ENCODE measurements at regions not wholly inside any gene's neighbourhood (a gene's known extent, or its start where the extent isn't known, plus 50 kb on each side); places are given as distances from the start of the nearest gene placed in this dataset.

DNA sequence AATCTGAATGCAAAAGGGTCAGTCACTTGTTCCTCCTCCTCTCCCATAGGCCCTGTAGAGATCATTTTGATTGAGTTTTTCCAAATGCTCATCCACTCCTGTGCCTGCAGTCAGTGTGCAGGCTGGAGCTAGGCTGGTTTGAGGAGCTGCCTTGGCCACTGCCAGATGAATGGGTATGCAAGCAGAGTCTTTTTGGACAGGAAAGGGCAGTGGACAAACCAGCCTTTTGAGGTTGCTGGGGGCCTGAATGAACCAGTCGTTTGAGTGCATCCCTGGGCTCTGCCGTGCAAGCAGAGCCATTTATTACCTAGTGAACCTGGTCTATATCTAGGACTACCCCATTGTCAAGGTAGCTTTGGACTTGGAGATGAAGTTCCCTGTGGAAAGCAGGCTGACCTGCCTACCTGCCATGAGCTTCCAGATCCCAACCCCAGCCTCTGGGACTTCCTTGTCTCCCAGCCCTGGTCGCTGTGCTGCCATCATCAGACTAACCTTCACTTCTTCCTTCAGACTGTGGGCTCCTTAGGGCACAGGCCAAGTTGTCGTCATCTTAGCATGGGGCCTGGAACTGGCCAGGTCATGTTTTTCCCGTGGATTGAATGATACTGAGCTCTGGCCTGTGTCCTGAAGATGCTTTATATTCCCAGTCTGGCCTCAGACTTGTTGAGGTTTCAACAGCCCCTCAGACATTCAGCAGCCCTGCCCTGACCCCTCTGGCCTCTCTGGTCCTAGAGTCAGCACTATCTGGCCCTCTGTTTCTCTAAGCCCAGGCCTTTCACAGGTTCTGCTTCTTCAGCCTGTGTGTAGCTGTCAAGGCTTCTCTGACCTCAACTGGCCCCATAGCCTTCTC lies 55.5 kb upstream of the PRR23C start:
- Histone ChIP-seq H3K4ac (ENCODE audit: low read depth, low read length) (no peak overlapping the region), H4K91ac (ENCODE audit: insufficient read depth, low read depth, low read length) (no peak overlapping the region), H4K20me1 (ENCODE audit: insufficient read depth, low read length) (no peaks in the 10 kb centered on the region), H3K27me3 (ENCODE audit: control insufficient read depth, insufficient read depth, low read length) (peaks cover 11% of the 10 kb centered on the region), H2BK20ac (ENCODE audit: low read depth, low read length) (no peak overlapping the region), H3K36me3 (ENCODE audit: control insufficient read depth, insufficient read depth, low read length) (no peaks in the 10 kb centered on the region), H2BK15ac (ENCODE audit: low read depth, low read length) (no peak overlapping the region), H4K8ac (ENCODE audit: low read depth in 2 of 2, low read length in 2 of 2) (no peak overlapping the region), H2BK5ac (ENCODE audit: low read depth, low read length, poor library complexity, severe bottlenecking) (no peak overlapping the region), H3K14ac (replicated peaks; ENCODE audit: low read depth, low read length) (no peak overlapping the region), H4K5ac (ENCODE audit: low read depth, low read length) (no peak overlapping the region), H3K9me1 (ENCODE audit: insufficient read depth, low read length) (no peaks in the 10 kb centered on the region), H3K4me3 (ENCODE audit: insufficient read depth, low read depth, low read length) (no peak overlapping the region), H2AK5ac (ENCODE audit: low read depth, low read length) (no peak overlapping the region), H3K9me3 (ENCODE audit: control insufficient read depth, insufficient read depth, low read length) (no peaks in the 10 kb centered on the region), H3K4me1 (ENCODE audit: control insufficient read depth, insufficient read depth, low read length) (no peaks in the 10 kb centered on the region), H3K18ac (ENCODE audit: low read depth, low read length) (no peak overlapping the region), H2AK9ac (replicated peaks; ENCODE audit: low read depth, low read length, poor library complexity) (no peak overlapping the region), H3K79me1 (ENCODE audit: low read depth in 1 of 2, low read length in 2 of 2) (no peaks in the 10 kb centered on the region), H3K27ac (ENCODE audit: insufficient read depth, low read length) (no peak overlapping the region), H2AFZ (replicated peaks; ENCODE audit: low read length, poor library complexity) (no peak overlapping the region), H3K4me2 (ENCODE audit: low read depth, low read length) (no peak overlapping the region), H3K23ac (ENCODE audit: low read depth, low read length) (no peak overlapping the region), H3K9ac (ENCODE audit: low read depth, low read length) (no peak overlapping the region), H2BK120ac (ENCODE audit: low read depth, low read length) (no peak overlapping the region), H3K56ac (ENCODE audit: extremely low read depth, insufficient read depth, low read length) (no peak overlapping the region)
- ATAC-seq (ENCODE audit: low read depth) = no peak
- no TSS peak for BruUV-seq (replicated peaks)
- no CpG with 5 or more reads among the region's 5 CpGs for WGBS, 2 experiments (ENCODE audit: extremely low coverage in 2 of 2, insufficient read length in 1 of 2)
- no peak for TF ChIP-seq MAZ (IDR thresholded peaks at IDR 0.05; ENCODE audit: borderline replicate concordance, low read depth, low read length)
- no peak for TF ChIP-seq POLR2A (IDR thresholded peaks at IDR 0.05; ENCODE audit: low read depth, low read length)
- DNase-seq = no peak
- ChIA-PET POLR2A (ENCODE audit: unreplicated experiment) (no interaction called here), CTCF (interaction anchor here (1.2 kb wide), 1 partner anchor 12 kb away, joined by 4 read pairs; no protein-coding TSS in a partner anchor)
- in situ Hi-C loops (cut with MboI; ENCODE audit: low sequenced_read_pairs) = no loop called here
- intact Hi-C loops (cut with micrococcal nuclease) = no loop called here
- dilution Hi-C loops (cut with HindIII; ENCODE audit: low sequenced_read_pairs, unreplicated experiment) = no loop called here

All from IMR-90 (cell line).